HEK293 (cell line): ENCODE measurements at regions not wholly inside any gene's neighbourhood (a gene's known extent, or its start where the extent isn't known, plus 50 kb on each side); places are given as distances from the start of the nearest gene placed in this dataset.

Experiments
- CTCF ChIP-seq: fragments of 450-650 bp; formaldehyde crosslinking; IDR thresholded peaks from 2 replicates; pipeline ENCODE4 v1.5.1; 2016; ENCODE audit warnings: missing biosample characterization, missing genetic modification characterization
- TCF7L2 ChIP-seq: IDR thresholded peaks from 2 replicates; pipeline ENCODE4 v1.6.1; 2011; ENCODE audit warnings: low read depth, mild to moderate bottlenecking, inconsistent platforms, low read length, moderate library complexity, borderline replicate concordance
- WT1 ChIP-seq: fragments of 450-650 bp; formaldehyde crosslinking; IDR thresholded peaks from 2 replicates; pipeline ENCODE4 v1.5.1; 2016; ENCODE audit warnings: missing biosample characterization, missing genetic modification characterization
- ZBTB26 ChIP-seq: fragments of 450-650 bp; formaldehyde crosslinking; optimal IDR thresholded peaks from 2 replicates; pipeline ENCODE3; 2016; ENCODE audit warnings: missing biosample characterization, mild to moderate bottlenecking, missing genetic modification characterization
- ZNF24 ChIP-seq: fragments of 450-650 bp; formaldehyde crosslinking; IDR thresholded peaks from 2 replicates; pipeline ENCODE4 v1.5.1; 2016; ENCODE audit warnings: missing biosample characterization, missing genetic modification characterization
- ZNF274 ChIP-seq, 2 experiments: fragments of 200-500 bp in 1 of 2; fragments of 450-650 bp in 1 of 2; sonication (Bioruptor generic) in 1 of 2; formaldehyde crosslinking in 1 of 2; IDR thresholded peaks; 2 replicates each; pipeline versions ENCODE4 v1.5.1 to v1.6.1; 2014 to 2016; ENCODE audit warnings: borderline replicate concordance in 1 of 2, inconsistent platforms in 1 of 2, low read length in 1 of 2, missing biosample characterization in 1 of 2, missing genetic modification characterization in 1 of 2
- ZNF449 ChIP-seq: fragments of 450-650 bp; formaldehyde crosslinking; IDR thresholded peaks from 2 replicates; pipeline ENCODE4 v1.5.1; 2017; ENCODE audit warnings: missing biosample characterization, mild to moderate bottlenecking, missing genetic modification characterization, moderate library complexity

GRCh38 chr6:22059126-22059525 lies 237.7 kb downstream of the PRL start:
- TF ChIP-seq ZNF24 (tag by site-specific recombination) = no peak
- TF ChIP-seq TCF7L2 = no peak
- no peak for TF ChIP-seq ZBTB26
- no peak for TF ChIP-seq CTCF (tag by site-specific recombination)
- TF ChIP-seq ZNF449 (tag by site-specific recombination) = no peak
- no peak for TF ChIP-seq ZNF274 (IDR thresholded peaks at IDR 0.05; ENCODE audit: low read length)
- no peak for TF ChIP-seq ZNF274 (tag by site-specific recombination; IDR thresholded peaks at IDR 0.05; ENCODE audit: borderline replicate concordance)
- no peak for TF ChIP-seq WT1 (tag by site-specific recombination)
